DMS53 (cell line): ENCODE measurements at regions not wholly inside any gene's neighbourhood (a gene's known extent, or its start where the extent isn't known, plus 50 kb on each side); places are given as distances from the start of the nearest gene placed in this dataset.

ENCODE experiments used
- DNase-seq: peaks from one replicate; lab custom pipeline; 2025; lab: John Stamatoyannopoulos, UW

- peak; percentile 71 for DNase-seq
Measured at GRCh38 chr15:48046813-48047438, 73.9 kb upstream of the SLC24A5 start.

GRCh38 chr15:48049736-48050135, 71.1 kb upstream of the SLC24A5 start:
- no peak for DNase-seq

- DNase-seq, result peak; percentile 5
Measured at GRCh38 chr15:48052946-48053345, 67.8 kb upstream of the SLC24A5 start.

GRCh38 chr15:48058371-48058770, 62.4 kb upstream of the SLC24A5 start:
- DNase-seq, result no peak

- no peak for DNase-seq
Measured at GRCh38 chr15:48059791-48060190, 61.0 kb upstream of the SLC24A5 start.

GRCh38 chr15:48060396-48060795, 60.4 kb upstream of the SLC24A5 start:
- no peak for DNase-seq

- DNase-seq, result no peak
Measured at GRCh38 chr15:48061605-48062004, 59.2 kb upstream of the SLC24A5 start.

- DNase-seq, result peak; percentile 82
Measured at GRCh38 chr15:48062148-48062872, 58.5 kb upstream of the SLC24A5 start.

- DNase-seq, result no peak
Measured at GRCh38 chr15:48063411-48063985, 57.3 kb upstream of the SLC24A5 start.

GRCh38 chr15:48064421-48064820, 56.4 kb upstream of the SLC24A5 start:
- DNase-seq, result no peak

GRCh38 chr15:48066456-48066855, 54.3 kb upstream of the SLC24A5 start:
- no peak for DNase-seq
